ENCODE measurements at regions not wholly inside any gene's neighbourhood (a gene's known extent, or its start where the extent isn't known, plus 50 kb on each side); places are given as distances from the start of the nearest gene placed in this dataset.

DNA sequence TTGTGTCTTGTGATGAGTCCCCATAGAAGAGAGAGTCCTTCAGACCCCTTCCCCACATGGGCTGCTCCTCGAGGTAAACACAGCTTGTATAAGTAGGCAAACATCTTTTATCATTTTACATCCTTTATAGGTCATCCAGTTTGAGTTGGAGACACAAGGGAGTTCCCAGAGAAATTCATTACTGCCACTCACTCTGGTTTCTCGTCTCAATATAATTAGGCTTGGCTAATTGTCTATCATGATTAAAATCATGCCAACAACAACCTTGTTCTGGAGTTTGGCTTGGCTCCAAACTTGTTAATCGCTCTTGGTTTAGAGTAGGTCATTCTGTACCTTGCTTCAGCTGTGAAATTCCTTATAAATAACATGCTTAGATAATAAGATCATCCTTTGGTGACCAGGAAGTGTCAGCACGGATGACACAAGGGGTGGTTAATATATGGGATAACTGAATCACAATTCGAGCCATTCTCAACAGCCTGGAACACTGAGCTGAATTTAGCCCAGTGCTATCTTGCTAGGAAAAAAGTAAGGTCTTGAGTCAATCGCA, 70.7 kb upstream of the DAB1 start:
- no peak for DNase-seq (ENCODE audit: low read depth)

DNA sequence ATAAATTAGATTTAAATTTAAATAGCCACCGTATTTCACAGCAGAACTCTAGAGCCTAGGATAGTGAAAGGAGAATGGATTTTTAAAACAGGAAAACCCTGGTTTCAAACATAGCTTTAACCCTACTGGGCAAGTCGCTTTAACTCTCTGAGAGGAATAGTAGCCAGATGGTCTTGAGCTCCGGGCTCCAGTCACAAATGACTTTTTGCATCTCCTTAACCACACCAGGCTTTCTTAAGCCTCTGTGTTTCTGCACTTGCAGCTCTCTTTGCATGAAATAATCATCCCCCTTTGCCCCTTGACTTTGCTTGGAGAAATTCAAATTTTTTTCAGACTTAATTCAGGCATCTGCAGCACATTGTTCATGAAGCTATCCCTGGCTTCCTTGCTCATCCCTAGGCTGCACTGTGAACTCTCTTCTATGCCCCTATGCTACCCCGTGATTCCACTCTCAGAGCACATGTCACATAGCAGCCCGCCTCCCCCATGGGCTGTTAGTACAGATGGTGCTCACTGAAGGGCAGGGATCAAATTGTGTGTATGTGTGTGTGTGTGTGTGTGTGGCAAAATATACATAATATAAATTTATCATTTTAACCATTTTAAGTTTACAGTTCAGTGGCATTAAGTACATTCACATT, 68.8 kb upstream of the DAB1 start:
- DNase-seq (ENCODE audit: low read depth): no peak

DNA sequence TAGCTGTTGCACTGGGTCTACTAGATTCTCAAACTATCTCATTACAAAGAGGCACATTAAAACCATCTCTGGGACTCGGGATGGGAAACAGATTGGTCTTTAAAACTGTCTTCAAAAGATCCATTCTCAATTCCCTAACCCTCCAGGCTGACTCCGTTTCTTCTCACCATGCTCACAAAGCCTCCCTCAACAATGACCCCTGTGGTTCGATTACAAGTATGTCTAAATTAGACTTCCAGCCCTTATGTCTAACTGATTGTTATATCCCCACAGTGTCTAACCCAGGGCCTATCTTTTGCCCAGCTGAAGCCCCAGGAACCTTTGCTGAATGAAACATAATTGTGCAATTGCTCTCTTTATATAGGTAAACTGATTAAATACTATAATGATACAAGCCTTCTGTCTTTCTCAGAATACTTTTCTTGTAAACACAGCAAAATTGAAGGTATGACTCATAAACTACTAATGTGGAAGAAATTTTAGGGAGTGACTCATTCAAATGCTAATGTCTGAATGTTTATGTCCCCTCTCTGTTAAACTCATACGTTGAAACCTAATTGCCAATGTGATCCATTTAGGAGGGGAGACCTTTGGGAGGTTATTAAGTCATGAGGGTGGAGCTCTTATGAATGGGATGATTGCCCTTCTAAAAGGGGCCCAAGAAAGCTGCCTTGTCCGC, 65.6 kb upstream of the DAB1 start:
- no peak for DNase-seq (ENCODE audit: low read depth)

DNA sequence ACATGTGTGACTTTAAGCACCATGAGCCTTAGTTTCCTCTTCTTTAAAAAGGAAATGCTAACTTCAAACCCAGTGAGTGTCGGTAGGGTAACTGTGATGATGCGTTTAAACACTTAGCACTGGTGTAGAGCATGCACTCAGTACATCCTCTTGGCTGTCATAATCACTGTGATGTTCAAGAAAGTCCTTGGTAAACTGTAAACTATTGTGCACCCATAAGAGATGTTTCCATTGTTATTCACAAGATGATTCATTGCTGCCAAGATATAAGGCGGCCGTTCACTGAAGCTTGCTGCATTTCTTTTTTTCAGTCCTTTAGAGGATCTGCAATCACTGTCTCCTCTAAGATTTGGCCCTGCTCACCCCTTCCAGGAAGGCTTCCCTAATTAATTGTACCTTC, 61.8 kb upstream of the DAB1 start:
- no peak for DNase-seq (ENCODE audit: low read depth)

DNA sequence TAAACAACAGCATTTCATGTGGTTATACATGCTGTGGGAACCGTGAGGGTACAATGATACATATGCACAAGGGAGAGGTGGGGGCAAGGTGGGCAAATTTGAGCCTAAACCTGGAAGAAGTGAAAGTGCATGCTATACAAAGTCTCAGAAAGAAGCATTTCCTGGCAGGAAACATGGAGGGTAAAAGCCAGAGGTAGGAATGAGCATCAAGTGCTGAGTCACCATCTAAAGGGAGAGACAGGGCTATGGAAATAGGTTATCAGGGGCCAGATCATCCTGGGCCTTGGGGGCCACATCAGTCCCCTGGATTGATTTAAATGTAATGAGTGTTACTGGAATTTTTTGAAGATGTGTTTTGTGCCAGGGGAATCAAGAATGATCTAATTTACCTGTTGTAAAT, 60.1 kb upstream of the DAB1 start:
- DNase-seq (ENCODE audit: low read depth): no peak

DNA sequence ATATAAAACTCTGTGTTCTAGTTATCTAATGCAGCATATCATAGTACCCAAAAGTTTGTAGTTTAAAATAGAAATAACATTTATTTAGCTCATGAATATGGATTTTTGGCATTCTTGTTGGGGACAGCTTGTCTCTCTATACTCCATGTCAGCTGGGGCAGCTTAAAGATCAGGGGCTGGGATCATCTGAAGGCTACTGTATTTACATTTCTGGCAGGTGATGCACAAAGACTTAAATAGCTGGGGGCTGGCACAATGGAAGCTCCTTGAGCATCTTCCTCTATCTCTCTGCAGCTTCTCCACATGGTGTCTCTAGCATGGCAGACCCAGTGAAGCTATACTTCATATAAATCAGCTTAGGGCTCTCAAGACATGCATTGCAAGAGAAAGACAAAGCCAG, 55.6 kb upstream of the DAB1 start:
- DNase-seq (ENCODE audit: low read depth): no peak

DNA sequence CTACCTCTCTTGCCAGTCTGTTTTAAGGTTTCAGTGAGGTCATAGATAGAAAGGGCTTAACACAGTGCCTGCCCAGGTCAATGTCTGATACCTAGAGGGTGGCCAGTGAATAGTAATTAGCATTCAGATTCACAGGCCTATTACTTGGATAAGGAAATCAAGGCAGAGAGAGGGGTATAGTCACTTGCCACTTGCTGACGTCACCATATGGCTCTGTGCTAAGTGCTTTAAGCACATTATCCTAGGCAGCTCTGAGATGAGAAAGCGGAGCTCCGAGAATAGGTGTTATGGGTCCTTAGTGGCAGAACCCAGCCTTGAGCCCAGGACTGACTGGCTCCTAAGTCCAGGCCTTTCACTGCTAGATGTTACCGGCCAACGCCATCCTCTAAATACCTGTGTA, 51.5 kb upstream of the DAB1 start:
- DNase-seq (ENCODE audit: low read depth): no peak

DNA sequence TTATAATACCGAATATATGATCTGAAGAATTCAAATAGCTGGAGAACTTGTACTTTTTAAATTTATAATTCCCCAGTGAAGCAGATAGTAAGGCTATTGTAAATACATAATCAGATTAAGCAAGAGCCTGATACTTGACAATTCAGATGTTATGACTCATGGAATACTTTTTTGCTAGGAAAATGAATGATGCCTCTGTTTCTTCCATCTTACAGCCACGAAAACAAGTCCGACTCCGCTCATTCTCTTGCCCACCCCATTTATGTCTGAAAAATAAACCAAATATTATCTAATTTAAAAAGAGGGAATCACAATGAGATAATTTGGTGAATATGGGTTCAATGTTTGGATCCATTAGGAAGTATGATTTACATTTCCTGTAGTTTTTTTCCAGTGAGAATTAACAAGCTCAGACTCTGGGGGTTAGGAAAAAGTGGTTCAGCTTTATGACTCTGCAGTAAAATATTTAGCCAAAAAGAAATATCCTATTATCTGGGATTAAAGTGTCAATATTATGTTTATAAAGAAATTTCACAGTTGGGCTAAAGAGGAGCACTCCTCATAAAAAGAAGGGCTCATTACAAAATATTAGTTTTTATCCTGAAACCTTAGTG, 50.4 kb upstream of the DAB1 start:
- DNase-seq (ENCODE audit: low read depth): no peak

Measured in CMK (cell line).